A549 (cell line): ENCODE measurements at regions not wholly inside any gene's neighbourhood (a gene's known extent, or its start where the extent isn't known, plus 50 kb on each side); places are given as distances from the start of the nearest gene placed in this dataset.

ENCODE experiments used
- ATAC-seq, 2 experiments: fragments of 200-7000 bp in 1 of 2; fragments of >200 bp in 1 of 2; cut with Nextera tagmentation in 1 of 2; cut with Tn5 transposase in 1 of 2; 3 replicates each; pipeline versions ENCODE4 v1.8.0 to v1.9.1; 2018 to 2020; ENCODE audit warnings: mild to moderate bottlenecking in 1 of 2, moderate library complexity in 1 of 2
- CTCF ChIA-PET: fragments of 300-600 bp; sonication (Branson Sonifier 250); formaldehyde crosslinking; extraction: SDS; loops from one replicate; lab custom pipeline; 2021; ENCODE audit warnings: antibody characterized with exemption, inconsistent platforms; lab: Yijun Ruan, JAX
- POLR2A ChIA-PET: fragments of 350-600 bp; formaldehyde crosslinking; extraction: SDS; loops from one replicate; lab custom pipeline; 2021; ENCODE audit warnings: antibody characterized with exemption, inconsistent platforms; lab: Yijun Ruan, JAX
- DNase-seq, 2 experiments: peaks; one replicate each; pipeline versions ENCODE4 v3.0.0 to v3.0.0-alpha.2; 2011 to 2016; ENCODE audit warnings: low read depth in 1 of 2, low spot score in 1 of 2
- FAIRE-seq: peaks from 2 replicates; lab custom pipeline; 2011; peaks lifted over from hg19 to GRCh38; lab: Jason Lieb, UNC
- H3K27ac ChIP-seq, 2 experiments: fragments of >200 bp; sonication (Bioruptor Twin); formaldehyde crosslinking; 3 replicates each; pipeline ENCODE4 v1.5.1; 2016 to 2017
- H3K4me1 ChIP-seq: fragments of >200 bp; sonication (Bioruptor Twin); formaldehyde crosslinking; 3 replicates; pipeline ENCODE4 v1.6.1; 2016
- H3K4me2 ChIP-seq: fragments of >200 bp; sonication (Bioruptor Twin); formaldehyde crosslinking; 3 replicates; pipeline ENCODE4 v1.6.1; 2016
- H3K4me3 ChIP-seq: fragments of >200 bp; sonication (Bioruptor Twin); formaldehyde crosslinking; 3 replicates; pipeline ENCODE4 v1.5.1; 2016
- H3K9me3 ChIP-seq: fragments of >200 bp; sonication (Bioruptor Twin); formaldehyde crosslinking; 3 replicates; pipeline ENCODE4 v1.6.1; 2016
- BCL3 ChIP-seq: fragments of >200 bp; sonication (Bioruptor Twin); formaldehyde crosslinking; IDR thresholded peaks from 3 replicates; pipeline ENCODE4 v1.6.1; 2016
- CHD2 ChIP-seq: fragments of 150-350 bp; IDR thresholded peaks from 2 replicates; pipeline ENCODE4 v1.6.1; 2014; ENCODE audit warnings: low read length; ENCODE audit not compliant: partially characterized antibody
- CHD4 ChIP-seq: fragments of 200-600 bp; sonication (generic); IDR thresholded peaks from 2 replicates; pipeline ENCODE4 v1.6.1; 2016; ENCODE audit warnings: antibody characterized with exemption, mild to moderate bottlenecking, borderline replicate concordance
- E2F6 ChIP-seq: IDR thresholded peaks from 2 replicates; pipeline ENCODE4 v1.6.1; 2012; ENCODE audit warnings: low read depth, borderline replicate concordance
- EHF ChIP-seq: fragments of 250-450 bp; sonication (Bioruptor Pico); IDR thresholded peaks from 2 replicates; pipeline ENCODE4 v1.5.0; 2020; ENCODE audit warnings: mild to moderate bottlenecking
- FOSB ChIP-seq: fragments of 250-450 bp; sonication (Bioruptor Pico); IDR thresholded peaks from 2 replicates; pipeline ENCODE4 v1.5.0; 2020; ENCODE audit warnings: mild to moderate bottlenecking, moderate library complexity
- FOSL2 ChIP-seq, 2 experiments: fragments of 450-650 bp in 1 of 2; fragments of >200 bp in 1 of 2; sonication (Bioruptor Twin) in 1 of 2; formaldehyde crosslinking; IDR thresholded peaks; 2 replicates each; pipeline versions ENCODE4 v1.5.0 to v1.6.1; 2016 to 2020; ENCODE audit warnings: mild to moderate bottlenecking in 1 of 2, moderate library complexity in 1 of 2
- GATA3 ChIP-seq: IDR thresholded peaks from 2 replicates; pipeline ENCODE4 v1.6.1; 2012; ENCODE audit warnings: borderline replicate concordance
- HES2 ChIP-seq: fragments of >200 bp; sonication (Bioruptor Twin); formaldehyde crosslinking; IDR thresholded peaks from 2 replicates; pipeline ENCODE4 v1.6.1; 2016
- HOXA7 ChIP-seq: fragments of 250-450 bp; sonication (Bioruptor Pico); IDR thresholded peaks from 2 replicates; pipeline ENCODE4 v1.5.0; 2020; ENCODE audit warnings: mild to moderate bottlenecking, moderate library complexity
- HOXB13 ChIP-seq: fragments of 250-450 bp; sonication (Bioruptor Pico); IDR thresholded peaks from 2 replicates; pipeline ENCODE4 v1.5.0; 2020; ENCODE audit warnings: low read depth, mild to moderate bottlenecking, moderate library complexity
- HOXB5 ChIP-seq: fragments of 250-450 bp; sonication (Bioruptor Pico); IDR thresholded peaks from 2 replicates; pipeline ENCODE4 v1.5.0; 2020; ENCODE audit warnings: mild to moderate bottlenecking, moderate library complexity
- JUN ChIP-seq, 2 experiments: fragments of >200 bp; sonication (Bioruptor Twin); formaldehyde crosslinking; IDR thresholded peaks; 2 replicates in 1 of 2; 3 replicates in 1 of 2; pipeline ENCODE4 v1.6.1; 2016 to 2017
- JUNB ChIP-seq: fragments of >200 bp; sonication (Bioruptor Twin); formaldehyde crosslinking; IDR thresholded peaks from 2 replicates; pipeline ENCODE4 v1.6.1; 2016
- MAX ChIP-seq: IDR thresholded peaks from 2 replicates; pipeline ENCODE4 v1.6.1; 2012
- MAZ ChIP-seq: fragments of 150-350 bp; IDR thresholded peaks from 2 replicates; pipeline ENCODE4 v1.6.1; 2014; ENCODE audit warnings: antibody characterized with exemption, low read depth, low read length, borderline replicate concordance
- PBX3 ChIP-seq: IDR thresholded peaks from 2 replicates; pipeline ENCODE4 v1.6.1; 2012
- POLR2AphosphoS2 ChIP-seq: conservative IDR thresholded peaks from 2 replicates; pipeline ENCODE4 v1.6.1; 2012; ENCODE audit warnings: low read length, improper control_type of control experiment, inconsistent platforms
- RARB ChIP-seq: fragments of 250-450 bp; sonication (Bioruptor Pico); IDR thresholded peaks from 2 replicates; pipeline ENCODE4 v1.8.0; 2021; ENCODE audit warnings: mild to moderate bottlenecking, moderate library complexity
- RFX5 ChIP-seq: fragments of 450-650 bp; IDR thresholded peaks from 2 replicates; pipeline ENCODE4 v1.7.1; 2014; ENCODE audit warnings: antibody characterized with exemption, mild to moderate bottlenecking, moderate library complexity
- RNF2 ChIP-seq: fragments of 200-600 bp; sonication (generic); IDR thresholded peaks from 2 replicates; pipeline ENCODE4 v1.6.1; 2016; ENCODE audit warnings: low read depth, mild to moderate bottlenecking, antibody characterized with exemption, moderate library complexity, borderline replicate concordance
- SMC3 ChIP-seq: fragments of >200 bp; sonication (Bioruptor Twin); formaldehyde crosslinking; IDR thresholded peaks from 3 replicates; pipeline ENCODE4 v1.6.1; 2018; ENCODE audit warnings: inconsistent platforms
- TFCP2L1 ChIP-seq: fragments of 250-450 bp; sonication (Bioruptor Pico); IDR thresholded peaks from 2 replicates; pipeline ENCODE4 v1.5.0; 2021; ENCODE audit warnings: mild to moderate bottlenecking
- USF2 ChIP-seq: fragments of 450-650 bp; IDR thresholded peaks from 2 replicates; pipeline ENCODE4 v1.6.1; 2014; ENCODE audit warnings: antibody characterized with exemption
- ZFP36 ChIP-seq: fragments of 450-650 bp; IDR thresholded peaks from 2 replicates; pipeline ENCODE4 v1.6.1; 2014; ENCODE audit warnings: borderline replicate concordance; ENCODE audit not compliant: partially characterized antibody
- ZNF302 ChIP-seq: fragments of 250-450 bp; sonication (Bioruptor Pico); IDR thresholded peaks from 2 replicates; pipeline ENCODE4 v1.9.0; 2021; ENCODE audit warnings: inconsistent platforms, mild to moderate bottlenecking, moderate library complexity
- ZSCAN20 ChIP-seq: fragments of 250-450 bp; sonication (Bioruptor Pico); IDR thresholded peaks from 2 replicates; pipeline ENCODE4 v1.8.0; 2022; ENCODE audit warnings: mild to moderate bottlenecking, moderate library complexity
- WGBS: methylation state at CpG from one replicate; pipeline ENCODE4 v1.1.6; 2017; ENCODE audit errors: missing lambda C conversion rate; 5-methylcytosine and 5-hydroxymethylcytosine counted together

- no peak for TF ChIP-seq JUN (IDR thresholded peaks at IDR 0.05)
- no peak for TF ChIP-seq HOXB5 (CRISPR knock-in tag)
- TF ChIP-seq FOSB (CRISPR knock-in tag), result no peak
Measured at GRCh38 chr6:50541941-50542340, 171.4 kb upstream of the TFAP2D start (continued).

- H3K4me2 ChIP-seq, result no peak overlapping the region
- no peak for TF ChIP-seq PBX3
- no peak for TF ChIP-seq POLR2AphosphoS2
- no peak for TF ChIP-seq HOXB13 (CRISPR knock-in tag)
- no peak for TF ChIP-seq ZFP36
- no peak for TF ChIP-seq HOXB5 (CRISPR knock-in tag)
- no peak for TF ChIP-seq RFX5
- TF ChIP-seq CHD4, result no peak
- TF ChIP-seq HOXA7, result no peak
- no peak for TF ChIP-seq CHD2
- TF ChIP-seq MAX, result no peak
- no peak for TF ChIP-seq FOSL2 (IDR thresholded peaks at IDR 0.05)
- TF ChIP-seq FOSL2 (CRISPR knock-in tag; IDR thresholded peaks at IDR 0.05), result no peak
- no peak for TF ChIP-seq JUNB
- TF ChIP-seq TFCP2L1 (CRISPR knock-in tag), result no peak
- TF ChIP-seq ZSCAN20 (CRISPR knock-in tag), result no peak
- TF ChIP-seq RARB (CRISPR knock-in tag), result no peak
- TF ChIP-seq MAZ, result no peak
- ChIA-PET POLR2A (no interaction called here), CTCF (no interaction called here)
- H3K4me1 ChIP-seq, result no peaks in the 10 kb centered on the region
- no peak overlapping the region for H3K27ac ChIP-seq
- FAIRE-seq, result no peak
- no peak for ATAC-seq
- 6% methylated on average over 7 of the region's 7 CpGs for WGBS
- no peak overlapping the region for H3K4me3 ChIP-seq
- no peaks in the 10 kb centered on the region for H3K9me3 ChIP-seq
- DNase-seq, result no peak
Measured at GRCh38 chr6:50543666-50544065, 169.7 kb upstream of the TFAP2D start.

GRCh38 chr6:50549026-50549425 is 164.3 kb upstream of the TFAP2D start:
- Histone ChIP-seq H3K4me3 (no peak overlapping the region), H3K9me3 (no peaks in the 10 kb centered on the region)
- no peak for FAIRE-seq
- ATAC-seq, result no peak
- 2% methylated on average over 2 of the region's 2 CpGs for WGBS
- DNase-seq, result no peak
- TF ChIP-seq HES2 (no peak), GATA3 (no peak), FOSB (CRISPR knock-in tag) (no peak), USF2 (no peak), CHD4 (no peak), RFX5 (no peak), RNF2 (no peak), BCL3 (no peak), EHF (CRISPR knock-in tag) (no peak), ZNF302 (no peak), RARB (CRISPR knock-in tag) (no peak), SMC3 (no peak), E2F6 (no peak), MAZ (no peak)
- TF ChIP-seq, all 56 proteins: peak for 0
- ChIA-PET CTCF (no interaction called here), POLR2A (no interaction called here)
- no peak overlapping the region for H3K27ac ChIP-seq
- no peak overlapping the region for H3K4me2 ChIP-seq
- H3K4me1 ChIP-seq, result no peaks in the 10 kb centered on the region
